Activated CD8-positive, alpha-beta memory T cell treated with anti-CD3 and anti-CD28 coated beads, Interleukin-2, amount 50 U/mL, for 24 hours (primary cell): ENCODE measurements at regions not wholly inside any gene's neighbourhood (a gene's known extent, or its start where the extent isn't known, plus 50 kb on each side); places are given as distances from the start of the nearest gene placed in this dataset.

Experiments
- DNase-seq: peaks from one replicate; pipeline ENCODE4 v3.0.0-alpha.2; 2020; ENCODE audit errors: extremely low read depth

DNA sequence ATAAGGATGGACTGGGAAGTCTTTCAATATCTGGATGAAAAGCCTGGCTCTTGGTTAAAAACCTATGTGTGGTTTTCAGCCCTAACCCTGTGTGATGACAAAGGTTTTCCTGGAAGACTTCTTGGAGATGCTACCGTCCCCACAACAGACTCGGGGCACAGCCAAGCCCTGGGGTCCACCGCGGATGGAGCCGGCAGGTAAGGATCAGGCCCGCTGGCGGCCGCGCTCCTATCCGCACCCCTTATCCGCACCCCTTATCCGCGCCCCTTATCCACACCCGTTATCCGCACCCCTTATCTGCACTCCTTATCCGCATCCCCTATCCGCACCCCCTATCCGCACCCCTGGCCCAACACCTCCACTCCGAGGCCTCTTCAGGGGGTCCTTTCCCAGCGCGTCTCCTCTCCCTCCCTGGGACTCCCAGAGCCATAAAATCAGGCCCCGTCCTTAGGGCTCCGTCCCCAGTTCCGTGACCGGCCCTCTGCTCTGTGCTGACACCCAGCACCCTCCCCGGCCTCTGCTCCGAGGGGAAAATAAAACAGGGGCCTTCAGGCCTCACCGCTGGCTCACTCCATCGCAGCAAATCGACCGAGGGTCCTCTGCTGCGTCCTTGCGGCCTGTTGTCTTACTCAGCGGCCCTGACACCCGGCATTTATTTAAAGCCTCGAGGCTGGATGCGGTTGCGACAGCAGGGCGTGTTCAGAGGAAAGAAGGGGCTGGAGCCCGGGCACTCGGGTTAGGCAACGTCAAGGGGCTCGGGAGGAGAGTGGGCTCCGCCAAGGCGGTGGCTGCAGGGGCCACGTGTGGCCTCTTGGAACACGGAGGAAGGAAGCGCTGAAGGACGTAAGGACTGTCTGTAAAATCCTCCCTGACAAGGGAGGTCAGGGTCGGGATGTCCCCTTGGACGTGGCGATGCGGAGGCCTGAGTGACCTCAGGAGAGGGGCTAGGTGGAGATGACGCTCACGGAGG, 215.1 kb upstream of the ADARB2 start:
- no peak for DNase-seq

DNA sequence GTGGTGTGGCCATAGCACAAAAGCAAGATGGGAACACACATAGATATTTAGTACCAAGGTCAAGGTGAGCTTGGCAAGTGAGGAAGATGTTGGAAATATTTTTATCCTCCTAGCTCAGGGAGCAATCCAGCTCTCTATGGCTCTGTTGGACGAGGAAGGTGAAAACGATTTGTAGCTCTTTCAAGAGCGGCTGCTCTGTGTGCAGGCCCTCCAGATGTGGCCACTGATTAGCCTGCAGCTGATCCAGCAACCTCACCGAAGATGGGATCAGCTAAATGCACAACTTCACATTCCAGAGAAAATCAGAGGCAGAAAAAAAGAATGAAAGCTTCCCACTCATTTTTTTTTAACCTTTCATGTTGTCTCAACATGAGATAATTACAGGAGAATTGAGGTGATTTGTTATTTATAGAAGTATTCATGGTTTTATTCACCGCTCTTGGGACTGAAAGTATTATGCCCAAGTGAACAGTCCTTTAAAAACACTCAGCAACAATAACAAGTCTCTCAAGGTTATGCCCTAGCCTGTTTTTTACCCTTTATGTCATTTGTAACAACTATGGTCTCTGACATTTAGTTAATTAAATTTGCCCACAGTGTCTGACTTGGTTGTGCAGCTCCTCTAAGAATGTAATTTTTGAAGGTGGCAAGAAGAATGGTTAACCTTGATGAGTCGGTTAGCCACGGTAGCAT, 213.6 kb upstream of the ADARB2 start:
- no peak for DNase-seq

DNA sequence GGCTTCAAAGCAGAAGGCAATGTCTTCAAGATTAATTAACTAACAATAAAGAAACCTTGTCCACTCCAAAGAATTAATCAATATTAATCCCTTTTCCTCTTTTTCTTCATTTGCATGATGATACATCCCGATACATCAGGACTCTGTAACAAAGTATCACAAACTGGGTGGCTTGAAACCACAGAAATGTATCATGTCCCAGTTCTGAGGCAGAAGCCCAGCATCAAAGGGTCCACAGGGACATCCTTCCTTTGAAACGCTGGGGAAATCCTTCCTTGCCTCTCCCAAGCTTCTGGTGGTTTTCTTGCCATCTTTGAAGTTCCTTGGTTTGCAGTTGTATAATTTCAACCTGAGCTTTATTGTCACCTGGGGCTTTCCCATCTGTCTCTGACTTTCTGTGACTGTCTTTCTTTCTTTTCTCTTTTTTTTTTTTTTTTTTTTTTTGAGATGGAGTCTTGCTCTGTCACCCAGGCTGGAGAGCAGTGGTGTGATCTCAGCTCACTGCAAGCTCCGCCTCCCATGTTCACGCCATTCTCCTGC, 210.2 kb upstream of the ADARB2 start:
- no peak for DNase-seq

DNA sequence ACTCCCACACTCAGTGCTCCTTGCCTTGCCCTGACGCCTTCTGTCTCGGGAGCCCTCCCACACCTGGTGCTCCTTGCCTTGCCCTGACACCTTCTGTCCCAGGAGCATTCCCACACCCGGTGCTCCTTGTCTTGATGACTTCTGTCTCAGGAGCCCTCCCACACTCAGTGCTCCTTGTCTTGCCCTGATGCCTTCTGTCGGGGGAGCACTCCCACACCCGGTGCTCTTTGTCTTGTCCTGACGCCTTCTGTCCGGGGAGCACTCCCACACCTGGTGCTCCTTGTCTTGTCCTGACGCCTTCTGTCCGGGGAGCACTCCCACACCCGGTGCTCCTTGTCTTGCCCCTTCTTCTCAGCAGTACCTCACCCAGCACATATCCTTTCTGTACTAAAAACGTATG, 207.2 kb upstream of the ADARB2 start:
- no peak for DNase-seq

- no peak for DNase-seq
Measured at GRCh38 chr10:1942478-1942877, 205.2 kb upstream of the ADARB2 start.

- DNase-seq = peak; percentile 34
Measured at GRCh38 chr10:1939016-1939415, 201.7 kb upstream of the ADARB2 start.

GRCh38 chr10:1938317-1938716, 201.0 kb upstream of the ADARB2 start:
- peak; percentile 20 for DNase-seq

DNA sequence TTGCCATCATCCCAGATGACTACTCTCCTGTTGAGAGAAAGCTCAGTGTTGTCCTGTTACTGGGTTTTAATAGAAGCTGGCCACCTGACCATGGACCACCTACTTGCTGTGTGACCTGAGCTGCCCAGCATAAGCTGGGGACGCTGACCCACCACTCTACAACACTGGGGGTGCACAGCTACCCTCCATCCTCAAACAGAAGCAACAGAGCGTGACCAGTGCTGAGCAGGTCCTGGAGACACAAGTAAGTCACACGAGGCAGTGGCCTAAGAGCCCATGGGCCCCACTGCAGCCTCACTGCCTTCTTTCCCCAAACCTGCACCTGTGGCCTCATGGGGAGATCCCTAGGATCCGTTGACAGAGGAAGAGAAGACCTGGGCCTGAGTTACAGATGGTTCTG, 198.6 kb upstream of the ADARB2 start:
- DNase-seq = no peak

DNA sequence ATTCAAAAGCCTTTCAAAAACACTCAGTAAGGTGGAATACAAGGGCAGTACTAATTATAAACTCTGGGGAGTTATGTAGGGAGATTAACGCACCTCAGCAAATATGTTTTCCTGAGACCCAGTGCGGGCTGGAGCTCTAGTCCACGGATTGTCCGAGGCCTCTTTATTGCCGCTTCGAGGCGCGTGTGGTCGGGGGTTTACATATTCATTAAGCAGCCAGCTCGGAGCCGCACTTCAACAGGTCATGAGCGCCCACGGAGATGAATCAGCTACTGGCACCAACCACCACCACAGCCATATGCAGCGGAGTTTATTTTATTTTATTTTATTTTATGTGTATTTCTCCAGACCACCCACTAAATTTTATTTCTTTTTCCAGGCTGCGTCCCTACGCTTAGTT, 195.9 kb upstream of the ADARB2 start:
- DNase-seq = no peak

DNA sequence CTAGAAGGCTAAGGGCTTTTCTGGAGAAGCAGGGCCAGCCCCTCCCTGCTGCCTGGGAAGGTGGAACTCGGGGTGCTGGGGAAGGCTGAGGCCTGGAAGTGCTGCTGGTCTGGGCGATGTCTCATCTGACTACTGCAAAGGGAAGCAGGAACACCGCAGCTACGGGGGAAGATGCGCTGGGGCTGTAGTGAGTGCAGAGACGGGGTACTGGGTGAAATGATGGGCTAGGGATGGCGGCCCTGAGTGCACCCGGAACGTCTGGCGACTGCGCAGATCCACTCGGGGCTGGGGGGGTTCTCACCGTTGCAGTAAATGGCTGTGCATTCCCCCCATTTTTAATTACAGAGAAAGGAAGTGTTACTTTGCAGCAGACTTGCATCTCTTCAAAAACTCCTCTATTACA, 195.4 kb upstream of the ADARB2 start:
- no peak for DNase-seq

DNA sequence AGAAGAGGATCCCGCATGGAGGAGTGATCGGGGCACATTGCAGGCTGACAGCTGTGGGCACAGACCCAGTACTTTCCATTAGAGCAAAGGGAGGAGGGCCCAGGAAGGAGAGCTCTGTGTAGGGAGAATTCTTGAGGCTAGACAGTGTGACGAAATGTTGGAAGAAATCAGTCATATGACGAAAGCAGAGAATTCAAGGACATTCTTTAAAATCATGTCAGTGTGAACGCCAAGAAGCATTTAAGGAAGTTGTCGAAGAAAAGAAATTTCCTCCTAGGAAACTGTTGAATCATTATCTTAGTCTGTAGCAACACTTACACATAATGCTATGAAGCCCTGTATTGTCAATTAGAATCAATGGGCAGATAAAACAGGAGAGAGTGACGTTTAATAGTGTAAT, 191.3 kb upstream of the ADARB2 start:
- DNase-seq = no peak

- DNase-seq = no peak
Measured at GRCh38 chr10:1923998-1924397, 186.7 kb upstream of the ADARB2 start.

DNA sequence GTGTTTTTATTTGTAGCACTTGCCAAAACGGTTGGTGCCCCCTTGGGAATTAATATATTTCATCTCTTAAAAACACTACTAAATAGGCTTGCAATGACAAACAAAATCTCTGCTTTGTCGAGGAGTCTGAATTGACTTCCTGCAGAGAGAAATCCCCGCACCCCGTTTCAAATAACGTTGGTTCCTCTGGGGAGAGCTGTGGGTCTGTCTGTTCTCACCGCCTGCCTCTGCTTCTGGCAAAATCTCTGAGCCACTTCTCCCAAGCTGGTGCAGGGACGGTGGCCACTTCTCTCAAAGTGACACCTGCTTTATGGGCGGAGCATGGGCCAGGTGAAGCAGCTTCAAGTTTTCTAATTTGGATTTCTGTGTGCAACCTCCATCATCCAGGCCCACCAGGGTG, 186.3 kb upstream of the ADARB2 start:
- no peak for DNase-seq

DNA sequence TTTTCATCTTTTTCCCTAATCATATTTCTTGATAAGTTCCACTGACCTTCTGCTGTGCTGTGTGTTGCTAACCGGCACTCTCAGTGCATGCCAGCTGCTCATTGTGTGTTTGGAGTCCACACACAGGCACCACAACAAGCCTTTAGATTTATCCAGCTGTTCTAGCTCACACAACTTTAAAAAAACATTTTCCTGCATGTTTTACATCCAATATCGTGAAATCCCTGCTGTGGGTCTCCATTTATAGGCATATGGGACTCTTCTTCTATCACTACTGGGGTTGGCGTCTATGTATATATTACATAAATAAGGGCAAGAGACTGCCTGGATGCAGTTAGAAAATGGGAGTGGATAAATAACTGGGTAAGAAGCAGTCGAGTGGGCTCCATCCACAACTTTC, 183.6 kb upstream of the ADARB2 start:
- DNase-seq = no peak

- DNase-seq = no peak
Measured at GRCh38 chr10:1920127-1920526, 182.8 kb upstream of the ADARB2 start.

- no peak for DNase-seq
Measured at GRCh38 chr10:1911771-1912170, 174.4 kb upstream of the ADARB2 start.

DNA sequence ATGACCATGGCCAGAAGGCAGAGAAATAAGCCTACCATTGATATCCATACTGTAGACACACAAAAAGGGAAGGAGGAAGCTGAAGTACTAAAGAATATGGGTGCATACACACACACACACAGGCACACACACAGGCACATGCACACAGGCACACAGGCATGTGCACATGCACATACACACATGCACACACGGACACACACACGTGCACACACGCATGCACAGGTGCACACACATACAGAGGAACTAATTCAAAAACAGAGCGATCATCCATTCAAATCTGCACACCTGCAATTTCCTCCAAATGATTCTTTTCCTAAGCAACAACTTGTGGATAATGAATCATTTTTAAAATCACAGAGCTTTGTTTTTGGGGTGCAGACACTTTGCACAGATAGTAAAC, 166.7 kb upstream of the ADARB2 start:
- no peak for DNase-seq

GRCh38 chr10:1896153-1896552, 158.8 kb upstream of the ADARB2 start:
- DNase-seq = no peak

GRCh38 chr10:1895691-1896090, 158.4 kb upstream of the ADARB2 start:
- no peak for DNase-seq

DNA sequence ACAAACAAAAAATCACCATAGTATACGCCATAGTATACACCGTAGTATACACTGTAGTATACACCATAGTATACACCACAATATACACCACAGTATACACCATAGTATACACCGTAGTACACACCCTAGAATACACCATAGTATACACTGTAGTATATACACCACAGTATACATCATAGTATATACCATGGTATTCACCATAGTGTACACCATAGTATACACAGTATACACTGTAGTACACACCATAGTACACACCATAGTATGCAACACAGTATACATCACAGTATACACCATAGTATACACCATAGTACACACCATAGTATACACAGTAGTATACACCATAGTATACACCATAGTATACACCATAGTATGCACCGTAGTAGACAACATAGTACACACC, 157.6 kb upstream of the ADARB2 start:
- no peak for DNase-seq

- no peak for DNase-seq
Measured at GRCh38 chr10:1893941-1894340, 156.6 kb upstream of the ADARB2 start.

DNA sequence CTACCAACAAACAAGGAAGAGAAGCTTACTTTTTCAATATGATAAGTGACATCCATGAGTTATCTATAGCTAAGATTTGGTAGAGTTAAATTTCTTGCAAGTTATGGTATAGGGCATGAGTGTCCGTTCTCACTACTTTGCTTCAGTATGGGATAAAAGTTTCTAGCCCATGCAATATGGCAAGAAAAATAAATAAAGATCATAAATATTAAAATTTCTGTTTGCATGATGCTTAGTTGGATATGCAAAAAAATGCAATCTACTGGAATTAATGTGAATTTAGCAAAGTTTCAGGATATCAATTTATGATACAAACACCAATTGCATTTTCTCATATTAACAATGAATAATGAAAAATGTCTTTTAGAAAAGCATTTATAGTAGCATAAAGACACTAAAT, 148.7 kb upstream of the ADARB2 start:
- DNase-seq = no peak

DNA sequence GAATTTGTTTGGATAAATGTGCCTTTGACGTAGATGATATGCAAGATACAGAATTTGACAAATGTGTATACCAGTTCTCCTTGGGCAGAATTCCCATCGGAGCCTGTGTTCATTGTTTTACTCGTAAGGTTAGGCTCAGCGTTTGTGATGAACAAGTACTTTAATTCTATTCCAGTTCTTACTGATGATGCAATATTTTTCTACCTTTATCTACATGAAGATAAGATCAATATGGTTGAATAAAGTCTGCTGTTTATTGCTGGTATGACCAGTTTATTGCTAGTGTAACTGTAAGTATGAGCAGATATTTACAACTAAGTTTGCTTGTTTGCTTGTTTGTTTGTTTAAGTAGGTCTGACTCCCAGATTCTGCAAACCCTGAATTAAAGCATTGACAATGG, 145.4 kb upstream of the ADARB2 start:
- DNase-seq = no peak
